Dendritic cell treated with granulocyte-macrophage colony-stimulating factor and Interleukin-4, amounts not matched to agents 40 ng/mL and 50 ng/mL, for 4 days (primary cell): ENCODE measurements at regions not wholly inside any gene's neighbourhood (a gene's known extent, or its start where the extent isn't known, plus 50 kb on each side); places are given as distances from the start of the nearest gene placed in this dataset.

Source experiments
- H3K27ac Mint-ChIP-seq: one replicate; pipeline ENCODE4 v1.8.0; 2022; ENCODE audit warnings: mild to moderate bottlenecking, mixed read lengths
- H3K27me3 Mint-ChIP-seq: one replicate; pipeline ENCODE4 v1.8.0; 2022; ENCODE audit warnings: mild to moderate bottlenecking, mixed read lengths
- H3K36me3 Mint-ChIP-seq: one replicate; pipeline ENCODE4 v1.8.0; 2022; ENCODE audit warnings: low read depth, mixed read lengths
- H3K4me1 Mint-ChIP-seq: one replicate; pipeline ENCODE4 v1.8.0; 2022; ENCODE audit warnings: low read depth, mixed read lengths
- H3K4me3 Mint-ChIP-seq: one replicate; pipeline ENCODE4 v1.8.0; 2022; ENCODE audit warnings: mild to moderate bottlenecking, moderate library complexity, mixed read lengths
- H3K9me3 Mint-ChIP-seq: one replicate; pipeline ENCODE4 v1.8.0; 2022; ENCODE audit warnings: mixed read lengths
- intact Hi-C: fragments of 100-400 bp; cut with micrococcal nuclease; formaldehyde crosslinking; loops from one replicate; pipeline ENCODE4 v1.15.0; 2022

GRCh38 chr10:33553748-33554571 lies 219.5 kb upstream of the NRP1 start:
- Mint-ChIP-seq H3K27ac (no peak overlapping the region), H3K36me3 (no peaks in the 10 kb centered on the region), H3K27me3 (peaks cover 75% of the 10 kb centered on the region), H3K4me1 (peaks cover 3% of the 10 kb centered on the region), H3K9me3 (no peaks in the 10 kb centered on the region), H3K4me3 (no peak overlapping the region)
- intact Hi-C loops, result loop anchor here (10.0 kb wide), 1 partner anchor 109 kb away; no protein-coding TSS in a partner anchor

GRCh38 chr10:33552290-33552689 lies 217.8 kb upstream of the NRP1 start:
- Mint-ChIP-seq H3K4me1 (no peaks in the 10 kb centered on the region), H3K4me3 (no peak overlapping the region), H3K9me3 (no peaks in the 10 kb centered on the region), H3K27me3 (peaks cover 63% of the 10 kb centered on the region), H3K36me3 (no peaks in the 10 kb centered on the region), H3K27ac (no peak overlapping the region)
- intact Hi-C loops, result loop anchor here (10.0 kb wide), 1 partner anchor 107 kb away; no protein-coding TSS in a partner anchor

GRCh38 chr10:33550811-33551210 lies 216.3 kb upstream of the NRP1 start:
- no peak overlapping the region for H3K4me3 Mint-ChIP-seq

GRCh38 chr10:33547976-33548375 lies 213.5 kb upstream of the NRP1 start:
- intact Hi-C loops, result no loop called here
- peaks cover 33% of the 10 kb centered on the region for H3K27me3 Mint-ChIP-seq
- H3K4me3 Mint-ChIP-seq, result no peak overlapping the region
- peaks cover 11% of the 10 kb centered on the region for H3K9me3 Mint-ChIP-seq
- H3K4me1 Mint-ChIP-seq, result no peaks in the 10 kb centered on the region
- no peak overlapping the region for H3K27ac Mint-ChIP-seq
- H3K36me3 Mint-ChIP-seq, result peaks cover 5% of the 10 kb centered on the region

More at GRCh38 chr10:33550811-33551210, 216.3 kb upstream of the NRP1 start:
- intact Hi-C loops, result loop anchor here (10.0 kb wide), 1 partner anchor 106 kb away; no protein-coding TSS in a partner anchor
- no peak overlapping the region for H3K27ac Mint-ChIP-seq
- no peaks in the 10 kb centered on the region for H3K4me1 Mint-ChIP-seq
- no peaks in the 10 kb centered on the region for H3K9me3 Mint-ChIP-seq
- peaks cover 51% of the 10 kb centered on the region for H3K27me3 Mint-ChIP-seq
- no peaks in the 10 kb centered on the region for H3K36me3 Mint-ChIP-seq

GRCh38 chr10:33546031-33546430 lies 211.6 kb upstream of the NRP1 start:
- H3K27ac Mint-ChIP-seq, result no peak overlapping the region
- H3K4me1 Mint-ChIP-seq, result peaks cover 6% of the 10 kb centered on the region
- intact Hi-C loops, result no loop called here
- peaks cover 33% of the 10 kb centered on the region for H3K27me3 Mint-ChIP-seq
- no peak overlapping the region for H3K4me3 Mint-ChIP-seq
- H3K9me3 Mint-ChIP-seq, result peaks cover 15% of the 10 kb centered on the region
- peaks cover 5% of the 10 kb centered on the region for H3K36me3 Mint-ChIP-seq

- Mint-ChIP-seq H3K4me1 (peaks cover 6% of the 10 kb centered on the region), H3K4me3 (no peak overlapping the region), H3K27ac (no peak overlapping the region), H3K27me3 (peaks cover 25% of the 10 kb centered on the region), H3K36me3 (peaks cover 5% of the 10 kb centered on the region), H3K9me3 (peaks cover 15% of the 10 kb centered on the region)
- intact Hi-C loops, result no loop called here
Observed at GRCh38 chr10:33542752-33543505, 208.5 kb upstream of the NRP1 start.

- Mint-ChIP-seq H3K4me1 (peaks cover 6% of the 10 kb centered on the region), H3K27me3 (peaks cover 43% of the 10 kb centered on the region)
- intact Hi-C loops, result no loop called here
Observed at GRCh38 chr10:33539116-33539515, 204.6 kb upstream of the NRP1 start.

GRCh38 chr10:33537066-33537465 lies 202.6 kb upstream of the NRP1 start:
- peaks cover 4% of the 10 kb centered on the region for H3K4me1 Mint-ChIP-seq
- no peak overlapping the region for H3K27ac Mint-ChIP-seq
- no peaks in the 10 kb centered on the region for H3K9me3 Mint-ChIP-seq
- intact Hi-C loops, result no loop called here
- no peak overlapping the region for H3K4me3 Mint-ChIP-seq
- no peaks in the 10 kb centered on the region for H3K36me3 Mint-ChIP-seq
- H3K27me3 Mint-ChIP-seq, result peaks cover 43% of the 10 kb centered on the region

More at GRCh38 chr10:33539116-33539515, 204.6 kb upstream of the NRP1 start:
- Mint-ChIP-seq H3K9me3 (peaks cover 15% of the 10 kb centered on the region), H3K4me3 (no peak overlapping the region), H3K36me3 (peaks cover 5% of the 10 kb centered on the region), H3K27ac (no peak overlapping the region)

GRCh38 chr10:33536508-33536907 lies 202.0 kb upstream of the NRP1 start:
- Mint-ChIP-seq H3K27ac (no peak overlapping the region), H3K9me3 (no peaks in the 10 kb centered on the region), H3K27me3 (peaks cover 40% of the 10 kb centered on the region), H3K36me3 (no peaks in the 10 kb centered on the region), H3K4me1 (peaks cover under 1% of the 10 kb centered on the region), H3K4me3 (no peak overlapping the region)
- intact Hi-C loops, result no loop called here

GRCh38 chr10:33535866-33536265 lies 201.4 kb upstream of the NRP1 start:
- intact Hi-C loops, result no loop called here
- Mint-ChIP-seq H3K36me3 (no peaks in the 10 kb centered on the region), H3K9me3 (no peaks in the 10 kb centered on the region), H3K27me3 (peaks cover 42% of the 10 kb centered on the region), H3K4me1 (peaks cover 5% of the 10 kb centered on the region), H3K27ac (no peak overlapping the region), H3K4me3 (no peak overlapping the region)

GRCh38 chr10:33534416-33534815 lies 199.9 kb upstream of the NRP1 start:
- H3K27me3 Mint-ChIP-seq, result peaks cover 40% of the 10 kb centered on the region
- intact Hi-C loops, result no loop called here
- no peaks in the 10 kb centered on the region for H3K9me3 Mint-ChIP-seq
- peaks cover 5% of the 10 kb centered on the region for H3K4me1 Mint-ChIP-seq
- H3K27ac Mint-ChIP-seq, result no peak overlapping the region
- no peak overlapping the region for H3K4me3 Mint-ChIP-seq
- no peaks in the 10 kb centered on the region for H3K36me3 Mint-ChIP-seq

GRCh38 chr10:33533612-33534011 lies 199.1 kb upstream of the NRP1 start:
- H3K36me3 Mint-ChIP-seq, result no peaks in the 10 kb centered on the region
- H3K4me1 Mint-ChIP-seq, result peaks cover 5% of the 10 kb centered on the region
- H3K27me3 Mint-ChIP-seq, result peaks cover 35% of the 10 kb centered on the region
- no peak overlapping the region for H3K4me3 Mint-ChIP-seq
- peaks cover under 1% of the 10 kb centered on the region for H3K9me3 Mint-ChIP-seq
- intact Hi-C loops, result no loop called here
- H3K27ac Mint-ChIP-seq, result no peak overlapping the region

GRCh38 chr10:33532901-33533300 lies 198.4 kb upstream of the NRP1 start:
- H3K4me3 Mint-ChIP-seq, result no peak overlapping the region
- H3K27me3 Mint-ChIP-seq, result peaks cover 31% of the 10 kb centered on the region
- intact Hi-C loops, result no loop called here
- peaks cover 5% of the 10 kb centered on the region for H3K4me1 Mint-ChIP-seq
- H3K27ac Mint-ChIP-seq, result no peak overlapping the region
- H3K9me3 Mint-ChIP-seq, result peaks cover 8% of the 10 kb centered on the region
- H3K36me3 Mint-ChIP-seq, result no peaks in the 10 kb centered on the region

GRCh38 chr10:33529234-33529633 lies 194.8 kb upstream of the NRP1 start:
- Mint-ChIP-seq H3K27ac (no peak overlapping the region), H3K4me1 (peaks cover 20% of the 10 kb centered on the region), H3K27me3 (peaks cover 12% of the 10 kb centered on the region), H3K9me3 (peaks cover 11% of the 10 kb centered on the region), H3K36me3 (no peaks in the 10 kb centered on the region), H3K4me3 (no peak overlapping the region)
- intact Hi-C loops, result loop anchor here (10.0 kb wide), 1 partner anchor 194 kb away; the partner anchor contains the start of gene NRP1
